OCI-LY1 (cell line): ENCODE measurements at regions not wholly inside any gene's neighbourhood (a gene's known extent, or its start where the extent isn't known, plus 50 kb on each side); places are given as distances from the start of the nearest gene placed in this dataset.

Experiments
- H2AFZ ChIP-seq: fragments of 200-600 bp; sonication (generic), shearing (Covaris generic); 2 replicates; pipeline ENCODE4 v1.6.0; 2014; ENCODE audit warnings: antibody characterized with exemption, mild to moderate bottlenecking, low read length
- H3F3A ChIP-seq: fragments of 200-600 bp; sonication (generic), shearing (Covaris generic); 2 replicates; pipeline ENCODE4 v1.6.0; 2014; ENCODE audit warnings: mild to moderate bottlenecking, antibody characterized with exemption, low read length, moderate library complexity; ENCODE audit not compliant: insufficient read depth
- H3K27ac ChIP-seq: fragments of 200-600 bp; sonication (generic); 2 replicates; pipeline ENCODE4 v1.5.1; 2014; ENCODE audit warnings: low read length, mixed run types, mild to moderate bottlenecking, low read depth; ENCODE audit not compliant: poor library complexity, severe bottlenecking
- H3K27me3 ChIP-seq: fragments of 200-600 bp; sonication (generic); 2 replicates; pipeline ENCODE4 v1.6.0; 2014; ENCODE audit warnings: antibody characterized with exemption, mild to moderate bottlenecking, low read length, moderate library complexity; ENCODE audit not compliant: insufficient read depth
- H3K36me3 ChIP-seq: fragments of 200-600 bp; sonication (generic); 2 replicates; pipeline ENCODE4 v1.6.1; 2014; ENCODE audit warnings: mild to moderate bottlenecking, antibody characterized with exemption, low read length, moderate library complexity, mixed read lengths; ENCODE audit not compliant: insufficient read depth
- H3K4me1 ChIP-seq: fragments of 200-600 bp; sonication (generic); 2 replicates; pipeline ENCODE4 v1.5.1; 2014; ENCODE audit warnings: mild to moderate bottlenecking, low read length, moderate library complexity; ENCODE audit not compliant: insufficient read depth, severe bottlenecking
- H3K4me2 ChIP-seq: fragments of 200-600 bp; sonication (generic), shearing (Covaris generic); 2 replicates; pipeline ENCODE4 v1.6.1; 2014; ENCODE audit warnings: low read length
- H3K4me3 ChIP-seq: fragments of 200-600 bp; sonication (generic); 2 replicates; pipeline ENCODE4 v1.5.1; 2014; ENCODE audit warnings: low read length, low read depth, mild to moderate bottlenecking, mixed read lengths; ENCODE audit not compliant: poor library complexity, severe bottlenecking
- H3K79me2 ChIP-seq: fragments of 200-600 bp; shearing (Covaris generic); 2 replicates; pipeline ENCODE4 v1.6.1; 2016; ENCODE audit warnings: mixed run types, low read length, mixed read lengths; ENCODE audit not compliant: insufficient read depth
- H3K9ac ChIP-seq: fragments of 200-600 bp; sonication (generic), shearing (Covaris generic); 2 replicates; pipeline ENCODE4 v1.6.1; 2014; ENCODE audit warnings: mild to moderate bottlenecking, low read length, mixed read lengths
- H3K9me2 ChIP-seq: fragments of 200-600 bp; sonication (generic), shearing (Covaris generic); 2 replicates; pipeline ENCODE4 v1.6.1; 2014; ENCODE audit warnings: low read depth, mild to moderate bottlenecking, low read length, mixed read lengths
- H3K9me3 ChIP-seq: fragments of 200-600 bp; shearing (Covaris generic); 2 replicates; pipeline ENCODE4 v1.6.1; 2014; ENCODE audit warnings: low read length, mixed read lengths
- H4K20me1 ChIP-seq: fragments of 200-600 bp; sonication (generic), shearing (Covaris generic); 2 replicates; pipeline ENCODE4 v1.6.0; 2016; ENCODE audit warnings: mild to moderate bottlenecking, low read length; ENCODE audit not compliant: insufficient read depth
- CTCF ChIP-seq: fragments of 200-600 bp; sonication (generic), shearing (Covaris generic); IDR thresholded peaks from 2 replicates; pipeline ENCODE4 v1.5.1; 2017; ENCODE audit warnings: mild to moderate bottlenecking, antibody characterized with exemption, low read length, moderate library complexity, mixed read lengths
- EZH2 ChIP-seq: fragments of 200-600 bp; sonication (generic), shearing (Covaris generic); IDR thresholded peaks from 2 replicates; pipeline ENCODE4 v1.8.0; 2017; ENCODE audit warnings: borderline replicate concordance, mixed run types, mild to moderate bottlenecking, antibody characterized with exemption, low read length, moderate library complexity, mixed read lengths

DNA sequence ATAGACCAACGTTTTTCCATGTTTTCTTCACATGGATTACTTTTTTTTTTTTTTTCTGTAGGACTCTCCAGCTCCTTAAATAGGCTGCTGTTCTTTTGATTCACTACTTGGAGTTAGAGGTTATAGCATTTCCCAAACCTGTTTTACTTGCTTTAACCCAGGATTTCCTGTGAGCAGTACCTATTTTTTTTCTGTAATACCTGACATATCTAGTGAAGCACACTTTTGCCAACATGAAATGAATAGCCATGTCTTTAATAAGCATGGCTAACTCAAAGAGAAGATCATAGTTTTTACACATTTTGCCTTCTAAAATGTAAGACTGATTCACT, 137.0 kb downstream of the FOXA2 start:
- Histone ChIP-seq H3K4me2 (no peak overlapping the region), H4K20me1 (no peaks in the 10 kb centered on the region), H3K27me3 (no peaks in the 10 kb centered on the region), H3K27ac (no peak overlapping the region), H3K9me3 (no peaks in the 10 kb centered on the region), H3K36me3 (no peaks in the 10 kb centered on the region), H3K79me2 (no peaks in the 10 kb centered on the region), H3F3A (no peaks in the 10 kb centered on the region), H3K4me1 (no peaks in the 10 kb centered on the region), H3K9ac (no peak overlapping the region), H3K9me2 (no peaks in the 10 kb centered on the region), H2AFZ (no peak overlapping the region), H3K4me3 (no peak overlapping the region)
- TF ChIP-seq CTCF (no peak), EZH2 (no peak)

- Histone ChIP-seq H3K27ac (no peak overlapping the region), H3K79me2 (no peaks in the 10 kb centered on the region), H3K9me3 (no peaks in the 10 kb centered on the region), H3K9ac (no peak overlapping the region), H3K9me2 (no peaks in the 10 kb centered on the region), H3F3A (no peaks in the 10 kb centered on the region), H2AFZ (no peak overlapping the region), H3K4me2 (no peak overlapping the region), H3K36me3 (no peaks in the 10 kb centered on the region), H4K20me1 (no peaks in the 10 kb centered on the region), H3K27me3 (no peaks in the 10 kb centered on the region), H3K4me1 (no peaks in the 10 kb centered on the region), H3K4me3 (no peak overlapping the region)
- TF ChIP-seq CTCF (no peak), EZH2 (no peak)
Observed at GRCh38 chr20:22446613-22447446, 137.5 kb downstream of the FOXA2 start.

DNA sequence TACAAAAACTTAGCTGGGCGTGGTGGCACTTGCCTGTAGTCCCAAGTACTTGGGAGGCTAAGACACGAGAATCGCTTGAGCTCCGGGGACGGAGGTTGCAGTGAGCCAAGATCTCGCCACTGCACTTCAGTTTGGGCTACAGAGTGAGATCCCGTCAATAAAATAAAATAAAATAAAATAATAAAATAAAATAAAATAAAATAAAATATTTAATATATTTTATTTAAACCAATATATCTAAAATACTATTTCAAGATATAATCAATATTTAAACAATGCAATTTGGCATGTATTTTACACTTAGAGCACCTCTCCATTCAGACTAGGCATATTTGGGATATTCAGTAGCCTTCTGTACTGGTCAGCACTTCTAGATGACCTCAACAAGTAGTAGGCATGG, 142.1 kb downstream of the FOXA2 start:
- TF ChIP-seq EZH2: no peak
- TF ChIP-seq CTCF: no peak
- H4K20me1 ChIP-seq: no peaks in the 10 kb centered on the region
- H3K9me2 ChIP-seq: no peaks in the 10 kb centered on the region
- no peak overlapping the region for H2AFZ ChIP-seq
- H3K27me3 ChIP-seq: no peaks in the 10 kb centered on the region
- no peak overlapping the region for H3K4me2 ChIP-seq
- H3K36me3 ChIP-seq: no peaks in the 10 kb centered on the region
- no peak overlapping the region for H3K9ac ChIP-seq
- H3K79me2 ChIP-seq: no peaks in the 10 kb centered on the region
- no peaks in the 10 kb centered on the region for H3F3A ChIP-seq
- H3K4me1 ChIP-seq: no peaks in the 10 kb centered on the region
- no peak overlapping the region for H3K27ac ChIP-seq
- no peak overlapping the region for H3K4me3 ChIP-seq
- no peaks in the 10 kb centered on the region for H3K9me3 ChIP-seq
